Loucy (cell line): ENCODE measurements at regions not wholly inside any gene's neighbourhood (a gene's known extent, or its start where the extent isn't known, plus 50 kb on each side); places are given as distances from the start of the nearest gene placed in this dataset.

Experiments used
- EZH2phosphoT487 ChIP-seq: fragments of 200-600 bp; IDR thresholded peaks from 2 replicates; pipeline ENCODE4 v1.6.1; 2018; ENCODE audit warnings: antibody characterized with exemption, mild to moderate bottlenecking, moderate library complexity, borderline replicate concordance
- TF ChIP-seq, protein P1 (sequence below): fragments of 200-600 bp; sonication (generic); conservative IDR thresholded peaks from 2 replicates; pipeline ENCODE4 v1.5.1; 2014; ENCODE audit warnings: mild to moderate bottlenecking, antibody characterized with exemption, low read length

DNA sequence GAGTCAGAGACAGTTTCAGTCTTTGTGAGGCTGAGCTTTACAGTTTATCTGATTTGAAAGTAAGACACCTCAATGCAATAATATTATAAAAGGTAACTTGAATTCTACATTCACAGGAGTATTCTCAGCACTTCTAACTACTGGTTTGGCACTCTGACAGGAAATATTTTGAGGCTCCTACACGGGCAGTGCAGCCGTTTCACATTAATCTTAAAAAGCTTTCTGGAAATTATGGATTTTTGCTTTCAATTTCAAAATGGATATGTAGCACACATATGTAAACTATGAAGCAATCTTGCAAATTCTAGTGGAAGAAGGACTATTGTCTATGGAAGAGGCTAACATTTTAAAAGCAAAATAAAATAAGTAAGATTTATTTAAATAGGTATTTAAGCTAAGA is 262.9 kb upstream of the SNX7 start:
- TF ChIP-seq, protein P1, sequence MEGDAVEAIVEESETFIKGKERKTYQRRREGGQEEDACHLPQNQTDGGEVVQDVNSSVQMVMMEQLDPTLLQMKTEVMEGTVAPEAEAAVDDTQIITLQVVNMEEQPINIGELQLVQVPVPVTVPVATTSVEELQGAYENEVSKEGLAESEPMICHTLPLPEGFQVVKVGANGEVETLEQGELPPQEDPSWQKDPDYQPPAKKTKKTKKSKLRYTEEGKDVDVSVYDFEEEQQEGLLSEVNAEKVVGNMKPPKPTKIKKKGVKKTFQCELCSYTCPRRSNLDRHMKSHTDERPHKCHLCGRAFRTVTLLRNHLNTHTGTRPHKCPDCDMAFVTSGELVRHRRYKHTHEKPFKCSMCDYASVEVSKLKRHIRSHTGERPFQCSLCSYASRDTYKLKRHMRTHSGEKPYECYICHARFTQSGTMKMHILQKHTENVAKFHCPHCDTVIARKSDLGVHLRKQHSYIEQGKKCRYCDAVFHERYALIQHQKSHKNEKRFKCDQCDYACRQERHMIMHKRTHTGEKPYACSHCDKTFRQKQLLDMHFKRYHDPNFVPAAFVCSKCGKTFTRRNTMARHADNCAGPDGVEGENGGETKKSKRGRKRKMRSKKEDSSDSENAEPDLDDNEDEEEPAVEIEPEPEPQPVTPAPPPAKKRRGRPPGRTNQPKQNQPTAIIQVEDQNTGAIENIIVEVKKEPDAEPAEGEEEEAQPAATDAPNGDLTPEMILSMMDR = no peak
- TF ChIP-seq EZH2phosphoT487 = no peak
